HG03521 (cell line): ENCODE measurements at regions not wholly inside any gene's neighbourhood (a gene's known extent, or its start where the extent isn't known, plus 50 kb on each side); places are given as distances from the start of the nearest gene placed in this dataset.

Experiments used
- ATAC-seq: cut with Tn5 transposase; IDR thresholded peaks from one replicate; pipeline ENCODE4 v1.9.1; 2021; ENCODE audit warnings: mild to moderate bottlenecking, moderate library complexity; ENCODE audit not compliant: unreplicated experiment

- ATAC-seq = no peak
Measured at GRCh38 chr4:57501720-57502119, 391.5 kb upstream of the IGFBP7 start.

GRCh38 chr4:57499786-57500185 is 389.6 kb upstream of the IGFBP7 start:
- ATAC-seq = no peak

- ATAC-seq = no peak
Measured at GRCh38 chr4:57498251-57498650, 388.1 kb upstream of the IGFBP7 start.

GRCh38 chr4:57496697-57497471 is 386.7 kb upstream of the IGFBP7 start:
- no peak for ATAC-seq

GRCh38 chr4:57494821-57495220 is 384.6 kb upstream of the IGFBP7 start:
- ATAC-seq = no peak

- no peak for ATAC-seq
Measured at GRCh38 chr4:57492251-57492878, 382.2 kb upstream of the IGFBP7 start.

- no peak for ATAC-seq
Measured at GRCh38 chr4:57491388-57491787, 381.2 kb upstream of the IGFBP7 start.

GRCh38 chr4:57490520-57491255 is 380.5 kb upstream of the IGFBP7 start:
- no peak for ATAC-seq

GRCh38 chr4:57488366-57489162 is 378.4 kb upstream of the IGFBP7 start:
- ATAC-seq = no peak

- no peak for ATAC-seq
Measured at GRCh38 chr4:57475424-57475823, 365.2 kb upstream of the IGFBP7 start.

GRCh38 chr4:57465321-57466056 is 355.3 kb upstream of the IGFBP7 start:
- no peak for ATAC-seq

- ATAC-seq = no peak
Measured at GRCh38 chr4:57462843-57463242, 352.7 kb upstream of the IGFBP7 start.

GRCh38 chr4:57460967-57461366 is 350.8 kb upstream of the IGFBP7 start:
- no peak for ATAC-seq

- ATAC-seq = no peak
Measured at GRCh38 chr4:57448901-57449300, 338.7 kb upstream of the IGFBP7 start.

GRCh38 chr4:57448452-57448851 is 338.3 kb upstream of the IGFBP7 start:
- ATAC-seq = no peak

- ATAC-seq = no peak
Measured at GRCh38 chr4:57446266-57446665, 336.1 kb upstream of the IGFBP7 start.

GRCh38 chr4:57445686-57446085 is 335.5 kb upstream of the IGFBP7 start:
- no peak for ATAC-seq

GRCh38 chr4:57444671-57445070 is 334.5 kb upstream of the IGFBP7 start:
- no peak for ATAC-seq

- no peak for ATAC-seq
Measured at GRCh38 chr4:57443787-57444186, 333.6 kb upstream of the IGFBP7 start.

- ATAC-seq = no peak
Measured at GRCh38 chr4:57443308-57443707, 333.1 kb upstream of the IGFBP7 start.
